Astrocyte (in vitro differentiated cells and primary cell): ENCODE measurements at regions not wholly inside any gene's neighbourhood (a gene's known extent, or its start where the extent isn't known, plus 50 kb on each side); places are given as distances from the start of the nearest gene placed in this dataset.
A peak's percentile ranks its signal among the peaks of the same experiment; 100 is the strongest.

ENCODE experiments used
- DNase-seq: peaks from one replicate; pipeline ENCODE4 v3.0.0-alpha.2; 2010; ENCODE audit warnings: low read depth
- FAIRE-seq: peaks from 2 replicates; lab custom pipeline; 2011; peaks lifted over from hg19 to GRCh38; lab: Jason Lieb, UNC
- H2AFZ ChIP-seq: 2 replicates; pipeline ENCODE4 v1.6.0; 2012; ENCODE audit warnings: low read depth, low read length, inconsistent platforms
- H3K27ac ChIP-seq: 2 replicates; pipeline ENCODE4 v1.5.1; 2011; ENCODE audit warnings: low read depth, low read length, inconsistent platforms
- H3K27me3 ChIP-seq: 2 replicates; pipeline ENCODE4 v1.6.0; 2011; ENCODE audit warnings: low read length, inconsistent platforms; ENCODE audit not compliant: insufficient read depth
- H3K36me3 ChIP-seq: 2 replicates; pipeline ENCODE4 v1.5.1; 2011; ENCODE audit warnings: low read length, inconsistent platforms; ENCODE audit not compliant: insufficient read depth
- H3K4me1 ChIP-seq: 2 replicates; pipeline ENCODE4 v1.5.1; 2011; ENCODE audit warnings: low read length, inconsistent platforms; ENCODE audit not compliant: insufficient read depth
- H3K4me2 ChIP-seq: 2 replicates; pipeline ENCODE4 v1.6.0; 2012; ENCODE audit warnings: low read length, inconsistent platforms
- H3K4me3 ChIP-seq: 2 replicates; pipeline ENCODE4 v1.5.1; 2011; ENCODE audit warnings: low read depth, mild to moderate bottlenecking, low read length, inconsistent platforms; ENCODE audit not compliant: insufficient read depth
- H3K79me2 ChIP-seq: 2 replicates; pipeline ENCODE4 v1.6.0; 2012; ENCODE audit warnings: mild to moderate bottlenecking, low read length, inconsistent platforms; ENCODE audit not compliant: insufficient read depth
- H3K9ac ChIP-seq: 2 replicates; pipeline ENCODE4 v1.6.0; 2012; ENCODE audit warnings: mild to moderate bottlenecking, low read length, inconsistent platforms
- H3K9me3 ChIP-seq: 2 replicates; pipeline ENCODE4 v1.5.1; 2012; ENCODE audit warnings: low read depth, mild to moderate bottlenecking, low read length, inconsistent platforms; ENCODE audit not compliant: insufficient read depth
- H4K20me1 ChIP-seq: 2 replicates; pipeline ENCODE4 v1.6.0; 2012; ENCODE audit warnings: low read length, inconsistent platforms; ENCODE audit not compliant: insufficient read depth
- H3K27ac Mint-ChIP-seq: one replicate; pipeline ENCODE4 v1.8.0; 2021; ENCODE audit warnings: mild to moderate bottlenecking, mixed read lengths; ENCODE audit not compliant: unreplicated experiment
- H3K27me3 Mint-ChIP-seq: one replicate; pipeline ENCODE4 v1.8.0; 2021; ENCODE audit warnings: low read depth, mixed read lengths; ENCODE audit not compliant: unreplicated experiment
- H3K36me3 Mint-ChIP-seq: one replicate; pipeline ENCODE4 v1.8.0; 2021; ENCODE audit warnings: low read depth, mixed read lengths; ENCODE audit not compliant: unreplicated experiment
- H3K4me1 Mint-ChIP-seq: one replicate; pipeline ENCODE4 v1.8.0; 2021; ENCODE audit warnings: low read depth, mixed read lengths; ENCODE audit not compliant: unreplicated experiment
- H3K4me3 Mint-ChIP-seq: one replicate; pipeline ENCODE4 v1.8.0; 2021; ENCODE audit warnings: mild to moderate bottlenecking, moderate library complexity, mixed read lengths; ENCODE audit not compliant: unreplicated experiment
- H3K9me3 Mint-ChIP-seq: one replicate; pipeline ENCODE4 v1.8.0; 2021; ENCODE audit warnings: mild to moderate bottlenecking, mixed read lengths; ENCODE audit not compliant: unreplicated experiment
- CTCF ChIP-seq: IDR thresholded peaks from 2 replicates; pipeline ENCODE4 v1.5.1; 2011; ENCODE audit warnings: low read depth, mild to moderate bottlenecking, inconsistent platforms, low read length, moderate library complexity; ENCODE audit not compliant: insufficient read depth
- EZH2 ChIP-seq: IDR thresholded peaks from 2 replicates; pipeline ENCODE4 v1.6.1; 2012; ENCODE audit warnings: mild to moderate bottlenecking, low read length, inconsistent platforms; ENCODE audit not compliant: insufficient read depth

GRCh38 chr1:195899762-195900352 lies 708.4 kb downstream of the KCNT2 start:
- Histone ChIP-seq H3K9me3 (no peaks in the 10 kb centered on the region), H4K20me1 (no peaks in the 10 kb centered on the region), H3K4me3 (no peak overlapping the region), H3K36me3 (no peaks in the 10 kb centered on the region), H3K4me2 (no peak overlapping the region), H3K27ac (no peak overlapping the region), H3K9ac (no peak overlapping the region), H3K79me2 (no peaks in the 10 kb centered on the region), H3K27me3 (no peaks in the 10 kb centered on the region), H3K4me1 (no peaks in the 10 kb centered on the region), H2AFZ (no peak overlapping the region)
- Mint-ChIP-seq H3K4me3 (no peak overlapping the region), H3K4me1 (no peaks in the 10 kb centered on the region), H3K27ac (no peak overlapping the region), H3K27me3 (no peaks in the 10 kb centered on the region), H3K36me3 (no peaks in the 10 kb centered on the region), H3K9me3 (no peaks in the 10 kb centered on the region)
- FAIRE-seq, result no peak
- no peak for TF ChIP-seq CTCF
- no peak for TF ChIP-seq EZH2
- peak; percentile 24 for DNase-seq

- Mint-ChIP-seq H3K27me3 (no peaks in the 10 kb centered on the region), H3K4me1 (no peaks in the 10 kb centered on the region), H3K27ac (no peak overlapping the region), H3K9me3 (no peaks in the 10 kb centered on the region), H3K36me3 (no peaks in the 10 kb centered on the region), H3K4me3 (no peak overlapping the region)
- H4K20me1 ChIP-seq, result no peaks in the 10 kb centered on the region
- no peaks in the 10 kb centered on the region for H3K79me2 ChIP-seq
- H3K36me3 ChIP-seq, result no peaks in the 10 kb centered on the region
- no peaks in the 10 kb centered on the region for H3K27me3 ChIP-seq
- no peak overlapping the region for H2AFZ ChIP-seq
- H3K27ac ChIP-seq, result no peak overlapping the region
- H3K9me3 ChIP-seq, result no peaks in the 10 kb centered on the region
- no peak overlapping the region for H3K9ac ChIP-seq
- TF ChIP-seq CTCF (no peak), EZH2 (no peak)
- FAIRE-seq (no peak), DNase-seq (no peak)
- H3K4me3 ChIP-seq, result no peak overlapping the region
- H3K4me1 ChIP-seq, result no peaks in the 10 kb centered on the region
- no peak overlapping the region for H3K4me2 ChIP-seq
These were observed 709.3 kb downstream of the KCNT2 start for GRCh38 chr1:195898924-195899323.

GRCh38 chr1:195898373-195898772 lies 709.9 kb downstream of the KCNT2 start:
- Histone ChIP-seq H3K79me2 (no peaks in the 10 kb centered on the region), H3K36me3 (no peaks in the 10 kb centered on the region), H3K4me3 (no peak overlapping the region), H3K9me3 (no peaks in the 10 kb centered on the region), H3K27ac (no peak overlapping the region), H4K20me1 (no peaks in the 10 kb centered on the region), H3K27me3 (no peaks in the 10 kb centered on the region), H3K4me2 (no peak overlapping the region), H3K4me1 (no peaks in the 10 kb centered on the region), H3K9ac (no peak overlapping the region), H2AFZ (no peak overlapping the region)
- Mint-ChIP-seq H3K36me3 (no peaks in the 10 kb centered on the region), H3K27ac (no peak overlapping the region), H3K4me1 (no peaks in the 10 kb centered on the region), H3K9me3 (no peaks in the 10 kb centered on the region), H3K27me3 (no peaks in the 10 kb centered on the region), H3K4me3 (no peak overlapping the region)
- no peak for TF ChIP-seq CTCF
- no peak for TF ChIP-seq EZH2
- FAIRE-seq (no peak), DNase-seq (no peak)
